ENCODE measurements at regions not wholly inside any gene's neighbourhood (a gene's known extent, or its start where the extent isn't known, plus 50 kb on each side); places are given as distances from the start of the nearest gene placed in this dataset.
"Not testable (repeated sequence)": the region's sequence is repeated elsewhere in the genome, so short reads cannot be mapped to it uniquely, and the experiment has no call there.

DNA sequence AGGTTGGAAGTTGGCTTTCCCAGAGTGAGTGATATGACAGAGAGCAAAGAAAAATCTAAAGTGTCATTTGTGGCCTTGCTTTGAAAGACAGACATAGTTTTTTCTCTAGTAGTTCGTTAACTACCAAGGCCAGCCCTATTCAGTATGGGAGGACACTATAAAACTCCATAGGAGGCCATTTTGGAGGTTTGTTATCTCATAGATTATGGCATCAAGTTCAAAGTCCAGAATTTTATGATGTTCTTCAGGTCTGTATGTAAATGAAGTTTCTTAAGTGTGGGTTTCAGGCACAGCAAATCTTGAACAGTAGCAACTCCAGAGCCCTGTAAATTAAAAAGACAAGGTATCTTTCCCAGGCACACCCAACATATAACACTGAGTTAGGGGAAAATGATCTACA lies 437.1 kb downstream of the PLPP3 start:
- DNase-seq: no peak

DNA sequence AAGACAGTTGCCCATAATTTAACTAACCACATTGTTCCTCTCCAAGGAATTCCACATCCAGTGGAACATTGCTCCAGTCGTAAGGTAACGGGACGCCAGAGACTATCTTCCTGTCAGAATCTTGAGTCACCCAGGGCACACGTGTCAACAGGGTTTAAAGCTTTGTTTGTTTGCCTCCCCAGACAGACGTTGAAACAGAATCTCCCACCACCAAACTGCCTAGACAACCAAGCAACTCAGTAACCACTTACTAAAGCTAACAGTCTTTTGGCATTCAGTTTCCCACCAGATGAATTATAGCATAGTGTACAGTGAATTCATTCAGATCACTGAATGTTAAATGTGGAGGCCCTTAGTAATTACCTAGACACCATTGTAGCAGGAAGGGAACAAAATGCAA lies 439.5 kb downstream of the PLPP3 start:
- DNase-seq: no peak

- DNase-seq: no peak
These were observed 441.6 kb downstream of the PLPP3 start for GRCh38 chr1:56137521-56138505.

DNA sequence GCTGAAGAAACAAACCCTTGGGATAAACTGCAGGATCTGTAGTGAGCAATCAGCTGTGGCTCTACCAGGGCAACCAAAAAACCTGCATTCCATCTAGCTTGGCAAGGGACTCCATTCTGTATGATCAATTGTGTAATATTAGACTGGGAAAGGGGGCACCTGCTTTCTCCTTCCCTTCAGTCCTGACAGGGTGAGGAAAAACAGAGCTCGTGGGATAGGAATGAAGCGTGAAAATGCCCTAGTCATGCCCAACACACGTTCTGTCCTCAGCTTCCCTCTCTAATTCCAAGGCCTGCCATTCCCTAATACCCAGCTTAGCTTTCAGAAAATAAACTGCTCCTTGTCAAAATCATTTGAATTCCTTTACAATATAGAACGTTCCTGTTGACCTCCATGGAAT lies 442.3 kb downstream of the PLPP3 start:
- no peak for DNase-seq

- no peak for DNase-seq
These were observed 443.6 kb downstream of the PLPP3 start for GRCh38 chr1:56135864-56136147.

- DNase-seq: no peak
These were observed 444.1 kb downstream of the PLPP3 start for GRCh38 chr1:56135069-56135863.

DNA sequence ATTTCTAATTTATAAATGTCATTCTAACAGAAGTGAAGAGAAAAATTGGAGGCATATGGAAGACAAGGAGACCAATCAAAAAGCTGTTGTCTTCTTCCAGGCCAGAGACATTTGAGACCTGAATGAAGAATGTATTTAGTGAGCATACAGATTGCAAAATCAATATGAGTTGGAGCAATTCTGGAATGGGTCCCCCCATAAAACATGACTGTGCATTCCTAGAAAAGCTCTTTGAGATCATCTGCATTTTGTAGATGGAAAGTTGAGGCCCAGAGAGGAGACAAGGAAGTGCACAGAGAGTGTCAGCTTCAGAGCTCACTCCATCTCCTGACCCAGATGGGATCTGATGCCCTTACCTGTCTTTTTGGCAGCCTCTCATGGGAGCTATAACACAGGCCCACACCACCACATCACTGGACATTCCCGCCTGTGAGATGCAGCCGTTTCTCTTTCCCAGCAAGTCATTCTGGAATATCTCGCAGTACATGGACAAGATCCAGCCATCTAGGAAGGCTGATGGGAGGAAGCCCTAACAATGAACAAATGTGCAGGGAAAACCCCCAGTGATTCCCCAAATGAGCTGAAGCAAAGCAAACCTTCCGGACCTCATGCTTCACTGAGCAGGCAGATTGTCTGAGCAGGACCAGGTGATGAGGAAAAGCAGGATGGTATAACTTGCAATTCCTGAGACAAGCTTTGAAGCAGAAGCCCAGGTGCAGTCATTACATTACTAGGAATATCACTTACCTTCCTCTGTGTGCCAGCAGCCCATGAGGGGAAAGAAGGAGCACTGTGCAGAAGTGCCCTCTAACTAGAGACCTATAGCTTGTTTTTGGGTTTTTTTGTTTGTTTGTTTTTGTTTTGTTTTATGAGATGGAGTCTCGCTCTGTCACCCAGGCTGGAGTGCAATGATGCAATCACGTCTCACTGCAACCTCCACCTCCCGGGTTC lies 445.6 kb downstream of the PLPP3 start:
- no peak for DNase-seq

DNA sequence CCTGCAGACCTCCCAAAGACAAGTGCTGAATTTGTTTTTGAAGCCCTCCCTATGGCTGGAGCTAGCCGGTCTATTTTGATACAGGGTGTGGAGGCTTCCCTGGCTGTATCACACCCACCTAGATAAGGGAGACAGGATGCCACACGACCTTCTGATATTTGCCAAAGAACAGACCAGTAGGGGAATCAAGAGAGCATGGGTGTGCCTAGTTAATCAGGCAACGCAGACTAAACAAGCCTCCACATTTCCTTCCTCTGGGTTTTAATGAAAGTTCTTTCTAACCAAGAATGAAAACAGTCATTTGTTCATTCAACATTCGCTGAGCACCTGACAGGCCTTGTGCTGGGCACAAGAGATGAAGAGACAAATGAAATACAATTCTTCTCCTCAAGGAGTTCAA lies 446.8 kb downstream of the PLPP3 start:
- no peak for DNase-seq

DNA sequence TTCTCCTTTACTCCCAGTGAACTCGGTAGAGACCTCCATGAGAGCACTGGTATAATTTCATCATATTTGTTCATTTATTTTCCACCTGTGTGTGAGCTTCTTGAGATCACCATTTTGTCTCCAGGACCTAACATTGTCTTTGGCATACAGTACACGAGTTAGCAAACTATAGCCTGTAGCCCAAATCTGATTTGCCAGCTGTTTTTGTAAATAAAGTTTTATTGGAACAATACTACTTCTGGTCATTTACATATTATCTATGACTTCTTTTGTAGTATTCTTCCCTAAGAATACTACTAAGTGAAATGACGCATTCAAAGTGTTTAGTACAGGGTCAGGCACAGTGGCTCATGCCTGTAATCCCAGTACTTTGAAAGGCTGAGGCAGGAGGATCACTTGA lies 449.5 kb downstream of the PLPP3 start:
- DNase-seq: no peak

DNA sequence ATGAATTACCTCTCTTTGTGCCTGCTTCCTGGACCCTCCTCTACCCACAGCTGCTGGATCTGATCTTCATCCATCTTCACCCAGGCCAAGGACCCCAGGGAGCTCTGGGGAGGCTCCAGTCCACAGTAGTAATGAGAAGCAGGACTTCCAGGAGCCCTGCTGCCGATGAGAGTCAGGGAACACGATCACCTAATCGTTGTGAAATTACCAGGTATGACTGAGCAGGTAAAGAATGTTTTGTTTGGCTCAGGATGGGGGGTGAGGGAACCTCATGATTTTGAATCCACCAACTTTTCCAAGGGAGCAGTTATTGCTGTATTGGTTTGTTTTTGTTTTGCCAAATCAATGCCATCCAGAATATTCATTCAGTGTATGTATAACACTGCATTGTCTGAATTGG lies 454.0 kb downstream of the PLPP3 start:
- DNase-seq: no peak

DNA sequence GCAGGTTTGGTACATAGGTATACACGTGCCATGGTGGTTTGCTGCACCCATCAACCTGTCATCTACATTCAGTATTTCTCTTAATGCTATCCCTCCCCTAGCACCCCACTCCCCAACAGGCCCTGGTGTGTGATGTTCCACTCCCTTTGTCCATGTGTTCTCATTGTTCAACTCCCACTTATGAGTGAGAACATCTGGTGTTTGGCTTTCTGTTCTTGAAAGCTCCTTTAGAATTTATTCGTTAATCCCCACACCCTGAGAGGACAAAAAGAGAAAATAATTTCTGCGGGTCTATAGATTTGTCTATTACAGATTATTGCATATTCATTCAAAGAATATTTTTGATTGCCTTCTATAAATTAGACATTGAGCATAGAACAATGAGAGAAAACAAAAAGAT lies 455.5 kb downstream of the PLPP3 start:
- no peak for DNase-seq

DNA sequence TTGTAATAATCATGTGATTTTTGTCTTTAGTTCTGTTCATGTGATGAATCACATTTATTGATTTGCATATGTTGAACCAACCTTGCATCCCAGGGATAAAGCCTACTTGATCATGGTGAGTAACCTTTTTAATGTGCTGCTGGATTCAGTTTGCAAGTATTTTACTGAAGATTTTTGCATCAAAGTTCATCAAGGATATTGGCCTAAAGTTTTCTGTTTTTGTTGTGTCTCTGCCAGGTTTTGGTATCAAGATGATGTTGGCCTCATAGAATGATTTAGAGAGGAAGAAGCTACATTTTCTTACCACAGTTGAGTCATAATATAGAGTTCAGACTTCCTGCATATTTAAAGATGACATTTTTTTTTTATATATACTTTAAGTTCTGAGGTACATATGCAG lies 455.9 kb downstream of the PLPP3 start:
- no peak for DNase-seq

- no peak for DNase-seq
These were observed 459.3 kb downstream of the PLPP3 start for GRCh38 chr1:56120021-56120420.

DNA sequence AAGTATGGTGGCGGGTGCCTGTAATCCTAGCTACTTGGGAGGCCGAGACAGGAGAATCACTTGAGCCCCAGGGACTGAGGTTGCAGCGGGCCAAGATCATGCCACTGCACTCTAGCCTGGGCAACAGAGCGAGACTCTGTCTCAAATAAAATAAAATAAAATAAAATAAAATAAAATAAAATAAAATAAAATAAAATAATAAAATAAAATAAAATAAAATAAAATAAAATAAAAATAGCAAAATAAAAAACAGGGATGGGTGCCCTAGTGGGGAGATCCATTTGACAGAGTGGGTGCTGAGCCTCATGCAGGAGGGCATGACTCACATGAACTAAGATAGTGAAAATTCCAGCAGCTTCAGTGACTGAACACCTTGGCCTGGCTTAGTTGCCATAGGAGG lies 460.7 kb downstream of the PLPP3 start:
- DNase-seq: not testable (repeated sequence)

- no peak for DNase-seq
These were observed 463.7 kb downstream of the PLPP3 start for GRCh38 chr1:56115701-56116100.

DNA sequence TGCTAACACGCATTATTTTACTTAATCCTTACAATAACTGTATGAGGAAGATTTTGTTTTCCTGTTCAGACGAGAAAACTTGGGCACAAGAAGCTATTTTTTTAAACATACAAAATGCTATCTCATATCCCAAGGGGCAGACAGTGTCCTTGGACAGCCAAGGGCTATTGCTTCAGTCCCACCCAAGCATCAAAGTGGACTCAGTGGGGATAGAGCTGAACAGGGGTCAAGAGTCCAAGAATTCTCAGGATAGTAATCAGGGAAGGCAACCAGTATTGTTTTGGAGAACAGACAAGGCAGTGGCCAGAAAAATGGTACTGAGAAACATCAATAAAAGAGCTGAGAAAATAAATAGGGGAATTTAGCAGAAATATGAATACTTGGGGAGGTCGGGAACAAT lies 465.7 kb downstream of the PLPP3 start:
- DNase-seq: no peak

DNA sequence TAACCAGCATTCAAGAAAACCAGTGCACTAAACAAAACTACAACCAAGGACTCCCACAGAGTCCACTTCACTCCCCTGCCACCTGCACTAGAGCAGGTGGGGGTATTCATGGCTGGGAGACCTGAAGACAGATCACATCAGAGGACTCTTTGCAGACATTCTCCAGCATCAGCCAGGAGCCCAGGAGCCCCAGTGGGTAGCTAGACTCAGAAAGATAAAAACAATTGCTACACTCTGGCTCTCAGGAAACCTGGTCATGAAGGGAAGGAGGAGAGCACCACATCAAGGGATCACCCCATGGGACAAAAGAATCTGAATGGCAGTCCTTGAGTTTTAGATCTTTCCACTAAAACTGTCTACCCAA lies 472.1 kb downstream of the PLPP3 start:
- no peak for DNase-seq

GRCh38 chr1:56106531-56107274 lies 472.7 kb downstream of the PLPP3 start:
- no peak for DNase-seq

DNA sequence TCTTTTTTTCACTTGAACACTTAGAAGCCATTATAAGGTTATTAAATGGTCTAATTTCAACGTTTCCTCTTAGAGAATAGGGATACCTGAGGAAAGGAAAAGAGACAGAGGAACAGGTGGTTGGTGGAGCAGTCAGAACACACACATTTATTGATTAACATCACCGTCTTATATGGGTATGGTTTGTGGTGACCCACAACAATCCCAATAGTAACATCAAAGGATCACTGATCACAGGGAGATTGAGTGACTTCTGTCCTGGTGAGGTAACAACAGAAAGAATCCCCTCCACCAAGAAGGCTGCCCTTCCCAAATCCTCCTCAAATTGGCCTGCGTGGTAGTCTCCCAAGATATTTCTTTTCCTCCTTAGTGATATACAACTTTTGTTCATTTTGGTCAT lies 474.0 kb downstream of the PLPP3 start:
- no peak for DNase-seq

- DNase-seq: no peak
These were observed 479.5 kb downstream of the PLPP3 start for GRCh38 chr1:56099766-56100265.

- no peak for DNase-seq
These were observed 480.4 kb downstream of the PLPP3 start for GRCh38 chr1:56098946-56099345.

DNA sequence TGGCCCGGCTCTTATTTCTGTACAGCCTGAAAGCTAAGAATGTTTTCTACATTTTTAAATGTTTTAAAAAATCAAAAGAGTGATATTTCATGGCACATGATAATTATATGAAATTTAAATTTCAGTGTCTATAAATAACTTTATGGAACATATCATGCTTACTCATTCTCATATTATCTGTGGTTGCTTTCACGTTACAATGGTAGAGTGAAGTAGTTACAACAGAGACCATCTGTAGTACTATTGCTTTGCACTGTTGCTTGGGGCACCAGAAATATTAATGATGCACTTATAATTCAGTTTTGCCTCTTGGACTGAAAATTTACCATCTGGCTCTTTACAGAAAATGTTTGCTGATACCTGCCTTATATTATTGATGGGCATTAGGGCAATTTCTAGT lies 481.6 kb downstream of the PLPP3 start:
- no peak for DNase-seq

All from stimulated activated CD4-positive, alpha-beta T cell treated with anti-CD3 and anti-CD28 coated beads, Interleukin-4, amount 100 ng/mL, for 4 hours (primary cell).